Stomach (tissue), 4 donors: ENCODE measurements at regions not wholly inside any gene's neighbourhood (a gene's known extent, or its start where the extent isn't known, plus 50 kb on each side); places are given as distances from the start of the nearest gene placed in this dataset.

Experiments
- CTCF ChIP-seq, 7 experiments: fragments of 450-650 bp in 4 of 7; fragments of 200-600 bp in 3 of 7; sonication (generic) in 3 of 7; IDR thresholded peaks; one replicate each; pipeline ENCODE4 v1.5.1; 2016 to 2019; ENCODE audit warnings: antibody characterized with exemption in 7 of 7, control low read depth in 2 of 7, mild to moderate bottlenecking in 1 of 7
- EP300 ChIP-seq: sonication (generic); formaldehyde crosslinking; IDR thresholded peaks from one replicate; pipeline ENCODE4 v1.6.1; 2017; ENCODE audit warnings: antibody characterized with exemption
- POLR2A ChIP-seq, 4 donors: fragments of 450-650 bp; IDR thresholded peaks; one replicate each; pipeline ENCODE4 v1.6.1; 2016; ENCODE audit warnings: antibody characterized with exemption in 4 of 4, control low read depth in 2 of 4, mild to moderate bottlenecking in 1 of 4, moderate library complexity in 1 of 4
- POLR2AphosphoS5 ChIP-seq, 3 donors: sonication (generic); formaldehyde crosslinking; IDR thresholded peaks; one replicate each; pipeline ENCODE4 v1.6.1; 2016; ENCODE audit warnings: antibody characterized with exemption in 3 of 3

GRCh38 chr4:25569716-25570115 is 85.9 kb upstream of the SLC34A2 start:
- TF ChIP-seq CTCF (IDR thresholded peaks at IDR 0.05) (no peak), EP300 (no peak), POLR2A (IDR thresholded peaks at IDR 0.05) (no peak), POLR2AphosphoS5 (IDR thresholded peaks at IDR 0.05) (no peak)
